Hepatocyte (in vitro differentiated cells): ENCODE measurements at regions not wholly inside any gene's neighbourhood (a gene's known extent, or its start where the extent isn't known, plus 50 kb on each side); places are given as distances from the start of the nearest gene placed in this dataset.

Experiments
- EZH2 ChIP-seq: fragments of 200-600 bp; sonication (generic); IDR thresholded peaks from 2 replicates; pipeline ENCODE4 v1.6.1; 2016; ENCODE audit warnings: antibody characterized with exemption, mild to moderate bottlenecking, borderline replicate concordance
- EZH2phosphoT487 ChIP-seq: fragments of 200-600 bp; sonication (generic); IDR thresholded peaks from one replicate; pipeline ENCODE4 v1.6.1; 2018; ENCODE audit warnings: antibody characterized with exemption, mild to moderate bottlenecking, low read depth, moderate library complexity; ENCODE audit not compliant: unreplicated experiment, severe bottlenecking
- TF ChIP-seq, protein P1 (sequence below): fragments of 200-600 bp; sonication (generic); IDR thresholded peaks from 2 replicates; pipeline ENCODE4 v1.5.1; 2016; ENCODE audit warnings: antibody characterized with exemption, mild to moderate bottlenecking; ENCODE audit not compliant: poor library complexity

DNA sequence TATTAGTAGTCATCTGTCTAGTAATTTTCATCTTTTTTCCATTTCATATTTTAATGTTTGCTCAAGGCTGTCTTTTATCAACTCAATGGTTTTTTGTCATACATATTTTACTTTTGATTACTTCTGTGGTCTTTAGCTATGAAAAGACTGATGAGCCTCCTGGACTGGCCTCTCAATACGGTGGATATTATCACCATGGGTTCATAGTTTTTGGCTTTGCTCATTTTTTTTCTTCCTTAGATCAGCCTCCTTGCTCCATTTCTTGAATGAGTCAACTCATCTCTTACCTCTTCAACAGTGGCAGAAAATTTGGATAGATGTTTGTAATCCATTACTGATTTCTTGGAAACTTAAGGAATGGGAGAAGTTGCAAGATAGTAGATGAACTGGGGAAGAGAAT lies 80.1 kb upstream of the ELOVL5 start:
- TF ChIP-seq, protein P1, sequence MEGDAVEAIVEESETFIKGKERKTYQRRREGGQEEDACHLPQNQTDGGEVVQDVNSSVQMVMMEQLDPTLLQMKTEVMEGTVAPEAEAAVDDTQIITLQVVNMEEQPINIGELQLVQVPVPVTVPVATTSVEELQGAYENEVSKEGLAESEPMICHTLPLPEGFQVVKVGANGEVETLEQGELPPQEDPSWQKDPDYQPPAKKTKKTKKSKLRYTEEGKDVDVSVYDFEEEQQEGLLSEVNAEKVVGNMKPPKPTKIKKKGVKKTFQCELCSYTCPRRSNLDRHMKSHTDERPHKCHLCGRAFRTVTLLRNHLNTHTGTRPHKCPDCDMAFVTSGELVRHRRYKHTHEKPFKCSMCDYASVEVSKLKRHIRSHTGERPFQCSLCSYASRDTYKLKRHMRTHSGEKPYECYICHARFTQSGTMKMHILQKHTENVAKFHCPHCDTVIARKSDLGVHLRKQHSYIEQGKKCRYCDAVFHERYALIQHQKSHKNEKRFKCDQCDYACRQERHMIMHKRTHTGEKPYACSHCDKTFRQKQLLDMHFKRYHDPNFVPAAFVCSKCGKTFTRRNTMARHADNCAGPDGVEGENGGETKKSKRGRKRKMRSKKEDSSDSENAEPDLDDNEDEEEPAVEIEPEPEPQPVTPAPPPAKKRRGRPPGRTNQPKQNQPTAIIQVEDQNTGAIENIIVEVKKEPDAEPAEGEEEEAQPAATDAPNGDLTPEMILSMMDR: no peak
- no peak for TF ChIP-seq EZH2
- TF ChIP-seq EZH2phosphoT487: no peak
